Mucosa of stomach (tissue), 1 donor: ENCODE measurements at regions not wholly inside any gene's neighbourhood (a gene's known extent, or its start where the extent isn't known, plus 50 kb on each side); places are given as distances from the start of the nearest gene placed in this dataset.
"Not testable (repeated sequence)": the region's sequence is repeated elsewhere in the genome, so short reads cannot be mapped to it uniquely, and the experiment has no call there.

Experiments used
- H3K27me3 ChIP-seq: one replicate; pipeline ENCODE4 v1.7.0; 2013; ENCODE audit warnings: mild to moderate bottlenecking, low read length; ENCODE audit not compliant: control insufficient read depth, insufficient read depth
- H3K36me3 ChIP-seq: one replicate; pipeline ENCODE4 v1.7.0; 2013; ENCODE audit warnings: low read length; ENCODE audit not compliant: control insufficient read depth, insufficient read depth
- H3K4me1 ChIP-seq: one replicate; pipeline ENCODE4 v1.7.0; 2013; ENCODE audit warnings: mild to moderate bottlenecking, low read length; ENCODE audit not compliant: control insufficient read depth, insufficient read depth
- H3K4me3 ChIP-seq: one replicate; pipeline ENCODE4 v1.7.0; 2013; ENCODE audit warnings: low read length
- H3K9ac ChIP-seq: one replicate; pipeline ENCODE4 v1.7.0; 2013; ENCODE audit warnings: mild to moderate bottlenecking, low read length, moderate library complexity
- H3K9me3 ChIP-seq: one replicate; pipeline ENCODE4 v1.7.0; 2013; ENCODE audit warnings: mild to moderate bottlenecking, low read length, moderate library complexity; ENCODE audit not compliant: control insufficient read depth
- donor health status: Pancreatic carcinoma.

DNA sequence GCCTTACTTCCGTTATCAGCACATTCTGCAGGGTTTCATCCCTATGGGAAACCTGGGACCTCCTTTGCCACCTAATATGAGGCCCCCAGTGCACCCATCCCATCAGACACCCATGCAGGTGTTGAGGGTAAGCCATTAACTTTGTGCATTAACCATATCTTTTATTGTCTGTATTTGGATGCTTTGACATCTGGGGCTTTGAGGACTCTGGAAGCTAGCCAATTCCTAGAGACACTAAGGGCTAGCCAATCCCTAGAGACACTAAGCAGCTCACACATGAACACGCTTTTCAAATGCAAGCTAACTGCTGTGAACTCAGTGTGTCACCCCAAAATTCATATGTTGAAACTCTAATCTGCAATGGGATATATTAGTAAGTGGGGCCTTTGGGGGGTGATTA lies 272.5 kb upstream of the COBL start:
- Histone ChIP-seq H3K4me3 (no peak overlapping the region), H3K9me3 (no peaks in the 10 kb centered on the region), H3K4me1 (no peaks in the 10 kb centered on the region), H3K36me3 (no peaks in the 10 kb centered on the region), H3K27me3 (no peaks in the 10 kb centered on the region), H3K9ac (no peak overlapping the region)

GRCh38 chr7:51587604-51588003 lies 271.0 kb upstream of the COBL start:
- Histone ChIP-seq H3K9me3 (no peaks in the 10 kb centered on the region), H3K4me1 (no peaks in the 10 kb centered on the region), H3K27me3 (no peaks in the 10 kb centered on the region), H3K36me3 (no peaks in the 10 kb centered on the region), H3K4me3 (no peak overlapping the region), H3K9ac (no peak overlapping the region)

DNA sequence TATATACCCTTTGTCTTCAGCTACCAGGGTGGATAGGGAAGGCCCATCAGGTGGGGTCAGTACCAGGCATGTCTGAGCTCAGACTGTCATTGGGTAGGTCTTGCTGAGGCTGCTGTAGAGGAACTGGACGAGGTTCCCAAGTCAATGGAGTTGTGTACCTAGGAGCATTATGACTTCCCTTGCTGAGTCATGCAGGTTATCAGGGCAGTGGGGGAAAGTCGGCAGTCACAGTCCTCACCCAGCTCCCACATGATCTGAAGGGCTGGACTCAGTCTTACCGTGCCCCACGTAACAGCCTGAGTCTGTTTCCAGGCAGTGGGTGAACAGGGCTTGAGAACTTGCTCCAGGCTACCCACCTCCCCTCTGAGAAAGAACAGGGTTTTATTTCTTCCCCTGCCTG lies 260.8 kb upstream of the COBL start:
- no peak overlapping the region for H3K9ac ChIP-seq
- H3K4me1 ChIP-seq: no peaks in the 10 kb centered on the region
- H3K27me3 ChIP-seq: no peaks in the 10 kb centered on the region
- no peaks in the 10 kb centered on the region for H3K9me3 ChIP-seq
- H3K4me3 ChIP-seq: no peak overlapping the region
- no peaks in the 10 kb centered on the region for H3K36me3 ChIP-seq

- Histone ChIP-seq H3K4me1 (no peaks in the 10 kb centered on the region), H3K27me3 (no peaks in the 10 kb centered on the region), H3K36me3 (no peaks in the 10 kb centered on the region), H3K9ac (no peak overlapping the region), H3K4me3 (no peak overlapping the region), H3K9me3 (no peaks in the 10 kb centered on the region)
These were observed 253.0 kb upstream of the COBL start for GRCh38 chr7:51569581-51569980.

GRCh38 chr7:51569176-51569575 lies 252.6 kb upstream of the COBL start:
- Histone ChIP-seq H3K9ac (no peak overlapping the region), H3K9me3 (no peaks in the 10 kb centered on the region), H3K4me1 (no peaks in the 10 kb centered on the region), H3K4me3 (no peak overlapping the region), H3K36me3 (no peaks in the 10 kb centered on the region), H3K27me3 (no peaks in the 10 kb centered on the region)

- Histone ChIP-seq H3K9me3 (no peaks in the 10 kb centered on the region), H3K27me3 (no peaks in the 10 kb centered on the region), H3K36me3 (no peaks in the 10 kb centered on the region), H3K4me1 (no peaks in the 10 kb centered on the region), H3K4me3 (no peak overlapping the region), H3K9ac (no peak overlapping the region)
These were observed 234.5 kb upstream of the COBL start for GRCh38 chr7:51551070-51551469.

DNA sequence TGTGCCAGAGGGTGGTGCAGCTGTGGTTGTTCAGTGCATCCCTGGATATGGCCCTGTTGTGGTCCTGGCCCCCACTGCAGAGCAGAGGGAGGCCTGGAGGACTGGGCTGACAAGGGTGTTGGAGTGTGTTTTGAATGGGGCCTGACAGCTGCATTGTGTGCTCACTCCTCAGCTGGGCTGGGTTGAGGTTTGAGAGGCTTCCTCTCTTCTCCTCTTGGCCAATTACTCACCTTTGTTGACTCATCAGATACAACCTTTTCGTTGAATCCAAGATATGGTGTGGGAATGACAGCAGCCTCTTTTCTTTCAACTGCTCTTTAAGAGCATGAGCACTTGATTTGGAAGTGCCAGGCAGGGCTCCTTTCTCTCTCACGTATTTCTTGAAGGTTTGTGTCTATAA lies 228.5 kb upstream of the COBL start:
- no peaks in the 10 kb centered on the region for H3K36me3 ChIP-seq

GRCh38 chr7:51543801-51544553 lies 227.4 kb upstream of the COBL start:
- Histone ChIP-seq H3K9me3 (no peaks in the 10 kb centered on the region), H3K9ac (no peak overlapping the region), H3K4me3 (no peak overlapping the region), H3K4me1 (no peaks in the 10 kb centered on the region), H3K36me3 (no peaks in the 10 kb centered on the region), H3K27me3 (no peaks in the 10 kb centered on the region)

More for the DNA sequence above, 228.5 kb upstream of the COBL start:
- Histone ChIP-seq H3K9ac (no peak overlapping the region), H3K4me3 (no peak overlapping the region), H3K27me3 (no peaks in the 10 kb centered on the region), H3K9me3 (no peaks in the 10 kb centered on the region), H3K4me1 (no peaks in the 10 kb centered on the region)

DNA sequence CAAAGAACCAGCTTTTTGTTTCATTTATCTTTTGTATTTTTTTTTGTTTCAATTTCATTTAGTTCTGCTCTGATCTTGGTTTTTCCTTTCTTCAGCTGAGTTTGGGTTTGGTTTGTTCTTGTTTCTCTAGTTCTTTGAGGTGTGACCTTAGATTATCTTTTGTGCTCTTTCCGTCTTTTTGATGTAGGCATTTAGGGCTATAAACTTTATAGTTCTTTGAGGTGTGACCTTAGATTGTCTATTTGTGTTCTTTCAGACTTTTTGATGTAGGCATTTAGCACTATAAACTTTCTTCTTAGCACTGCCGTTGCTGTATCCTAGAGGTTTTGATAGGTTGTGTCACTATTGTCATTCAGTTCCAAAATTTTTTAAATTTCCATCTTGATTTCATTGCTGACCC lies 224.3 kb upstream of the COBL start:
- not testable (repeated sequence) for H3K4me3 ChIP-seq, H3K4me1 ChIP-seq, H3K9me3 ChIP-seq, H3K36me3 ChIP-seq, H3K9ac ChIP-seq, H3K27me3 ChIP-seq

DNA sequence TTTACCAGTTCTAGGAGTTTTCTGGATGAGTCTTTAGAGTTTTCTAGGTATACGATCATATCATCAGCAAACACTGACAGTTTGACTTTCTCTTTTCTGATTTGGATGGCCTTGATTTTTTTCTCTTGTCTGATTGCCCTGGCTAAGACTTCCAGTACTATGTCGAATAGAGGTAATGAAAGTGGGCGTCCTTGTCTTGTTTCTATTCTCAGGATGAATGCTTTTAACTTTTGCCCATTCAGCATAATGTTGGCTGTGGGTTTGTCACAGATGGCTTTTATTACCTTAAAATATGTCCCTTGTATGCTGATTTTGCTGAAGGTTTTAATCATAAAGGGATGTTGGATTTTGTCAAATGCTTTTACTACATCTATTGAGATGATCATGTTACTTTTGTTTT lies 223.2 kb upstream of the COBL start:
- no peaks in the 10 kb centered on the region for H3K27me3 ChIP-seq
- no peaks in the 10 kb centered on the region for H3K9me3 ChIP-seq

GRCh38 chr7:51528172-51528571 lies 211.6 kb upstream of the COBL start:
- no peak overlapping the region for H3K4me3 ChIP-seq
- H3K9ac ChIP-seq: no peak overlapping the region
- no peaks in the 10 kb centered on the region for H3K9me3 ChIP-seq
- H3K4me1 ChIP-seq: no peaks in the 10 kb centered on the region
- H3K27me3 ChIP-seq: no peaks in the 10 kb centered on the region
- no peaks in the 10 kb centered on the region for H3K36me3 ChIP-seq

More for the DNA sequence above, 223.2 kb upstream of the COBL start:
- H3K4me1 ChIP-seq: no peaks in the 10 kb centered on the region
- no peak overlapping the region for H3K4me3 ChIP-seq
- H3K9ac ChIP-seq: no peak overlapping the region
- no peaks in the 10 kb centered on the region for H3K36me3 ChIP-seq

GRCh38 chr7:51521694-51522312 lies 205.2 kb upstream of the COBL start:
- no peak overlapping the region for H3K4me3 ChIP-seq
- H3K9me3 ChIP-seq: no peaks in the 10 kb centered on the region
- H3K36me3 ChIP-seq: no peaks in the 10 kb centered on the region
- no peaks in the 10 kb centered on the region for H3K4me1 ChIP-seq
- no peaks in the 10 kb centered on the region for H3K27me3 ChIP-seq
- no peak overlapping the region for H3K9ac ChIP-seq
